ENCODE measurements at regions not wholly inside any gene's neighbourhood (a gene's known extent, or its start where the extent isn't known, plus 50 kb on each side); places are given as distances from the start of the nearest gene placed in this dataset.

DNA sequence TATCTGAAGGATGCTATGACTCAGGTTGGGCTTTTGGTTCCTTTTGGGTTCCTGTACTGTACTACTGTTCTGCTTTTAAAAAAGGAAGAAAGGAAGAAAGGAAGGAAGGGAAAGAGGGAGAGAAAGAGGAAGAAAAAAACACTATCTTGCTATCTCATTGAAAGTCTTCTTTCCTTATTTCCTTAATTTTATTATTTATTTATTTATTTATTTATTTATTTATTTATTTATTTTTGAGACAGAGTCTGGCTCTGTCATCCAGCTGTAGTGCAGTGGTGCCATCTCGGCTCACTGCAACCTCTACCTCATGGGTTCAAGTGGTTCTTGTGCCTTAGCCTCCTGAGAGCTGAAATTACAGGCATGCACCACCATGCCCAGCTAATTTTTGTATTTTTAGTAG lies 198.9 kb upstream of the SOX2 start:
- Histone ChIP-seq H4K20me1 (ENCODE audit: low read length) (no peaks in the 10 kb centered on the region), H3K9me3 (ENCODE audit: low read length) (peaks cover 5% of the 10 kb centered on the region; the same call in 1 of the 2 replicates), H3K4me1 (ENCODE audit: insufficient read depth, low read length) (no peaks in the 10 kb centered on the region), H3K36me3 (ENCODE audit: low read depth, low read length) (no peaks in the 10 kb centered on the region), H3K27me3 (ENCODE audit: low read length) (no peaks in the 10 kb centered on the region), H3K79me2 (ENCODE audit: low read length) (no peaks in the 10 kb centered on the region), H2AFZ (ENCODE audit: low read length) (no peak overlapping the region), H3K27ac (ENCODE audit: low read length) (no peak overlapping the region), H3K4me2 (ENCODE audit: low read length) (no peak overlapping the region), H3K9ac (ENCODE audit: low read length) (no peak overlapping the region), H3F3A (ENCODE audit: low read length, unreplicated experiment) (no peaks in the 10 kb centered on the region), H3K4me3 (ENCODE audit: low read length) (no peak overlapping the region), H3K9me2 (replicated peaks; ENCODE audit: low read length) (no peaks in the 10 kb centered on the region)
- DNase-seq (no peak), ATAC-seq (no peak)
- intact Hi-C loops (cut with micrococcal nuclease) = no loop called here
- ChIA-PET POLR2A (ENCODE audit: unreplicated experiment) (no interaction called here), CTCF (no interaction called here)
- BruUV-seq (replicated peaks) = no TSS peak
- TF ChIP-seq EZH2phosphoT487 (IDR thresholded peaks at IDR 0.05; ENCODE audit: borderline replicate concordance, low read length) = no peak
- TF ChIP-seq EZH2 (IDR thresholded peaks at IDR 0.05; ENCODE audit: low read length, unreplicated experiment) = no peak
- TF ChIP-seq, protein P1, sequence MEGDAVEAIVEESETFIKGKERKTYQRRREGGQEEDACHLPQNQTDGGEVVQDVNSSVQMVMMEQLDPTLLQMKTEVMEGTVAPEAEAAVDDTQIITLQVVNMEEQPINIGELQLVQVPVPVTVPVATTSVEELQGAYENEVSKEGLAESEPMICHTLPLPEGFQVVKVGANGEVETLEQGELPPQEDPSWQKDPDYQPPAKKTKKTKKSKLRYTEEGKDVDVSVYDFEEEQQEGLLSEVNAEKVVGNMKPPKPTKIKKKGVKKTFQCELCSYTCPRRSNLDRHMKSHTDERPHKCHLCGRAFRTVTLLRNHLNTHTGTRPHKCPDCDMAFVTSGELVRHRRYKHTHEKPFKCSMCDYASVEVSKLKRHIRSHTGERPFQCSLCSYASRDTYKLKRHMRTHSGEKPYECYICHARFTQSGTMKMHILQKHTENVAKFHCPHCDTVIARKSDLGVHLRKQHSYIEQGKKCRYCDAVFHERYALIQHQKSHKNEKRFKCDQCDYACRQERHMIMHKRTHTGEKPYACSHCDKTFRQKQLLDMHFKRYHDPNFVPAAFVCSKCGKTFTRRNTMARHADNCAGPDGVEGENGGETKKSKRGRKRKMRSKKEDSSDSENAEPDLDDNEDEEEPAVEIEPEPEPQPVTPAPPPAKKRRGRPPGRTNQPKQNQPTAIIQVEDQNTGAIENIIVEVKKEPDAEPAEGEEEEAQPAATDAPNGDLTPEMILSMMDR (conservative IDR thresholded peaks at IDR 0.05; ENCODE audit: low read depth, low read length) = no peak

DNA sequence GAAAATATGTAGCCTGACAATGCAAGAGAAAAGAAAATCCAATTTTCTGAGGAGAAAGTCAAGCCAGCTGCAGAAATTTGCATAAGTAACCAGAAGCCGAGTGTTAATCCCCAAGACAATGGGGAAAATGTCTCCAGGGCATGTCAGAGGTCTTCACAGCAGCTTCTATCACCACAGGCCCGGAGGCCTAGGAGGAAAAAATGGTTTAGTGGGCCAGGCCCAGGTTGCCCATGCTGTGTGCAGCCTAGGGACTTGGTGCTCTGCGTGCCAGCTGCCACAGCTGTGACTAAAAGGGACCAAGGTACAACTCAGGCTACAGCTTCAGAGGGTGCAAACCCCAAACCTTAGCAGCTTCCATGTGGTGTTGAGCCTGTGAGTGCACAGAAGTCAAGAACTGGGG lies 201.2 kb upstream of the SOX2 start:
- intact Hi-C loops (cut with micrococcal nuclease) = no loop called here
- ATAC-seq (no peak), DNase-seq (no peak)
- H2AFZ ChIP-seq (ENCODE audit: low read length) = no peak overlapping the region
- TF ChIP-seq EZH2 (IDR thresholded peaks at IDR 0.05; ENCODE audit: low read length, unreplicated experiment) = no peak
- TF ChIP-seq, protein P1 (conservative IDR thresholded peaks at IDR 0.05; ENCODE audit: low read depth, low read length) = no peak
- no peak for TF ChIP-seq EZH2phosphoT487 (IDR thresholded peaks at IDR 0.05; ENCODE audit: borderline replicate concordance, low read length)
- H3K9ac ChIP-seq (ENCODE audit: low read length) = no peak overlapping the region
- H3K79me2 ChIP-seq (ENCODE audit: low read length) = no peaks in the 10 kb centered on the region
- H3K4me1 ChIP-seq (ENCODE audit: insufficient read depth, low read length) = no peaks in the 10 kb centered on the region
- no peak overlapping the region for H3K4me3 ChIP-seq (ENCODE audit: low read length)
- H3K9me2 ChIP-seq (replicated peaks; ENCODE audit: low read length) = no peaks in the 10 kb centered on the region
- H3K4me2 ChIP-seq (ENCODE audit: low read length) = no peak overlapping the region
- H3K9me3 ChIP-seq (ENCODE audit: low read length) = peaks cover 5% of the 10 kb centered on the region; the same call in 1 of the 2 replicates
- POLR2A ChIA-PET (ENCODE audit: unreplicated experiment) = no interaction called here
- no peaks in the 10 kb centered on the region for H3K27me3 ChIP-seq (ENCODE audit: low read length)
- BruUV-seq (replicated peaks) = no TSS peak
- no peaks in the 10 kb centered on the region for H3K36me3 ChIP-seq (ENCODE audit: low read depth, low read length)
- H4K20me1 ChIP-seq (ENCODE audit: low read length) = no peaks in the 10 kb centered on the region
- no peaks in the 10 kb centered on the region for H3F3A ChIP-seq (ENCODE audit: low read length, unreplicated experiment)
- H3K27ac ChIP-seq (ENCODE audit: low read length) = no peak overlapping the region
- CTCF ChIA-PET = no interaction called here

DNA sequence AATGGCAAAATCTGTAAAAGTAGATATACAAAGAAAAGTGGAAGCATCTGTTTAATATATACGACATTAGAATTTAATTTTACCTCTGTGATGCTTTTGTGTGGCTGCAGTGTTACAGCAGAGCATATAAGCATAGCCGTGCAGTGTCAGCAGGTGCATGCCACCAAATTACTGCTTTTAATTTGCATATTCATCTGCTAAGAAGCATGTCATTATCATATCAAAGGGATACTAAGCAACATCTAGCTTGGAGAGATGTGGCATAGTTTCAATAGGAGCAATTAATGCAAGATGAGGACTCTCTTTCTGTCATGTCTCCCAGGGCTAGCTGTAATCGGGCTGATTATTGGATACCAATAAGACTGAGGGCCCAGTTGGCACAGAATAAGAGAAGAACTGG lies 214.4 kb upstream of the SOX2 start:
- Histone ChIP-seq H3K4me3 (ENCODE audit: low read length) (no peak overlapping the region), H3F3A (ENCODE audit: low read length, unreplicated experiment) (no peaks in the 10 kb centered on the region), H3K27ac (ENCODE audit: low read length) (no peak overlapping the region), H3K4me2 (ENCODE audit: low read length) (no peak overlapping the region), H3K27me3 (ENCODE audit: low read length) (peaks cover 31% of the 10 kb centered on the region), H3K36me3 (ENCODE audit: low read depth, low read length) (no peaks in the 10 kb centered on the region), H3K9me2 (replicated peaks; ENCODE audit: low read length) (no peaks in the 10 kb centered on the region), H3K4me1 (ENCODE audit: insufficient read depth, low read length) (no peaks in the 10 kb centered on the region), H2AFZ (ENCODE audit: low read length) (no peak overlapping the region), H3K9ac (ENCODE audit: low read length) (no peak overlapping the region), H4K20me1 (ENCODE audit: low read length) (no peaks in the 10 kb centered on the region), H3K79me2 (ENCODE audit: low read length) (no peaks in the 10 kb centered on the region), H3K9me3 (ENCODE audit: low read length) (no peaks in the 10 kb centered on the region)
- ATAC-seq = no peak
- intact Hi-C loops (cut with micrococcal nuclease) = no loop called here
- POLR2A ChIA-PET (ENCODE audit: unreplicated experiment) = no interaction called here
- CTCF ChIA-PET = no interaction called here
- no TSS peak for BruUV-seq (replicated peaks)
- TF ChIP-seq EZH2 (IDR thresholded peaks at IDR 0.05; ENCODE audit: low read length, unreplicated experiment) (no peak), EZH2phosphoT487 (IDR thresholded peaks at IDR 0.05; ENCODE audit: borderline replicate concordance, low read length) (no peak)
- TF ChIP-seq, protein P1 (conservative IDR thresholded peaks at IDR 0.05; ENCODE audit: low read depth, low read length) = no peak
- DNase-seq = no peak
